ENCODE measurements at regions not wholly inside any gene's neighbourhood (a gene's known extent, or its start where the extent isn't known, plus 50 kb on each side); places are given as distances from the start of the nearest gene placed in this dataset.
A peak's percentile ranks its signal among the peaks of the same experiment; 100 is the strongest.

DNA sequence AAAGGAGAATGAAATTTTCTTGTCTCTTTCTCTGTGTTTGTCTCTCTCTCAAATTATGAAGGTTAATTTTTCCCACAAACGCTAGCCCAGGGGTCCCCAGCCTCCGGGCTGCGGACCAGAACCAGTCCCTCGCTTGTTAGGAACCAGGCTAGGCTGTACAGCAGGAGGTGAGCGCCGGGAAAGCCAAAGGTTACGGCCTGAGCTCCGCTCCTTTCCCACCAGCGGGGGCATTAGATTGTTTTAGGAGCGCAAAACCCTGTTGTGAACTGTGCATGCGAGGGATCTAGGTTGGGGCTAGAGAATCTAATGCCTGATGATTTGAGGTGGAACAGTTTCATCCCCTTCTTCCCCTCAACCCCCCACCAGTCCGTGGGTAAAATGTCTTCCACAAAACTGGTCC lies 74.7 kb upstream of the ZNF385D start:
- POLR2A ChIA-PET, result no interaction called here
- no peak for DNase-seq (ENCODE audit: low spot score)
- H3K4me1 ChIP-seq (ENCODE audit: insufficient read depth, low read length), result no peaks in the 10 kb centered on the region
- CTCF ChIA-PET (ENCODE audit: low intra/inter-chr PET ratio, low total read pairs), result no interaction called here
- no peaks in the 10 kb centered on the region for H3K36me3 ChIP-seq (replicated peaks in 1 of 2; ENCODE audit: control insufficient read depth in 1 of 2, insufficient read depth in 2 of 2, low read length in 2 of 2)
- peak; percentile 60 for ATAC-seq
- no peak overlapping the region for H2AFZ ChIP-seq (ENCODE audit: low read length)
- no peak overlapping the region for H3K4me2 ChIP-seq (ENCODE audit: low read depth, low read length)
- no peaks in the 10 kb centered on the region for H3K79me2 ChIP-seq (ENCODE audit: insufficient read depth, low read length)
- no peak overlapping the region for H3K4me3 ChIP-seq (replicated peaks in 1 of 3; ENCODE audit: insufficient read depth in 1 of 3, low read depth in 2 of 3, low read length in 3 of 3)
- no peak overlapping the region for H3K27ac ChIP-seq (ENCODE audit: extremely low read length, insufficient read depth, low read length)
- no peak for TF ChIP-seq MAFG (CRISPR knock-in tag; IDR thresholded peaks at IDR 0.05)
- TF ChIP-seq ZNF33A (CRISPR knock-in tag; IDR thresholded peaks at IDR 0.05; ENCODE audit: borderline replicate concordance), result no peak
- intact Hi-C loops (cut with micrococcal nuclease; ENCODE audit: unreplicated experiment), result no loop called here
- H3K9ac ChIP-seq (ENCODE audit: insufficient read depth, low read depth, low read length), result no peak overlapping the region
- no peaks in the 10 kb centered on the region for H3K9me3 ChIP-seq (ENCODE audit: low read length)
- no peak for FAIRE-seq
- 3% methylated on average over 8 of the region's 12 CpGs for WGBS (ENCODE audit: low lambda C conversion rate)
- BruUV-seq (replicated peaks), result no TSS peak
- in situ Hi-C loops (cut with HindIII; ENCODE audit: extremely low pct_ligation_motif_present, low pct_unique_long_range_greater_than_20kb), result no loop called here
- no peaks in the 10 kb centered on the region for H4K20me1 ChIP-seq (ENCODE audit: insufficient read depth, low read length)
- no peaks in the 10 kb centered on the region for H3K27me3 ChIP-seq (ENCODE audit: control insufficient read depth in 1 of 2, insufficient read depth in 2 of 2, low read length in 2 of 2)

DNA sequence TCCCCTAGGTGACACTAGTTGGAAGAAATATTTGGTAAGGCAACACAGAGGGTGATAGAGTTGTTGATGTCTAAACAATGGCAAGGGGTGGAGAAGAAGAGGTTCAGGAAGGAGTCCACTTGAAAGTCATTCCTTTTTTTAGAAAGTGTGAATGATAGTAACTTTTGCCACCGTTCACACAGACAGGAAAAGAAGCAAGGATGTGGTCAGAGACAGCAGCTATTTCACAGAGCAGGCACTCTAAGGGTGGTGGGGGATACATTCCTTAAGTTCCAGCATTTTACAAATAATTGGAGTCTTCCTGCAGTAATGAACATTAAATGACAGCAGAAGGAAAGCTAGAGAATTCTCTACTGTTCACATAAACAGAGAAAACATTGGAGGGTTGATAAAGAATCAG lies 75.4 kb upstream of the ZNF385D start:
- CTCF ChIA-PET (ENCODE audit: low intra/inter-chr PET ratio, low total read pairs), result no interaction called here

More for the DNA sequence above, 75.4 kb upstream of the ZNF385D start:
- ATAC-seq (no peak), DNase-seq (ENCODE audit: low spot score) (no peak), FAIRE-seq (no peak)
- Histone ChIP-seq H3K36me3 (replicated peaks in 1 of 2; ENCODE audit: control insufficient read depth in 1 of 2, insufficient read depth in 2 of 2, low read length in 2 of 2) (no peaks in the 10 kb centered on the region), H3K9ac (ENCODE audit: insufficient read depth, low read depth, low read length) (no peak overlapping the region), H2AFZ (ENCODE audit: low read length) (no peak overlapping the region), H3K4me3 (replicated peaks in 1 of 3; ENCODE audit: insufficient read depth in 1 of 3, low read depth in 2 of 3, low read length in 3 of 3) (no peak overlapping the region), H3K27ac (ENCODE audit: extremely low read length, insufficient read depth, low read length) (no peak overlapping the region), H3K4me2 (ENCODE audit: low read depth, low read length) (no peak overlapping the region), H3K4me1 (ENCODE audit: insufficient read depth, low read length) (no peaks in the 10 kb centered on the region), H3K79me2 (ENCODE audit: insufficient read depth, low read length) (no peaks in the 10 kb centered on the region), H3K9me3 (ENCODE audit: low read length) (no peaks in the 10 kb centered on the region), H4K20me1 (ENCODE audit: insufficient read depth, low read length) (no peaks in the 10 kb centered on the region), H3K27me3 (ENCODE audit: control insufficient read depth in 1 of 2, insufficient read depth in 2 of 2, low read length in 2 of 2) (no peaks in the 10 kb centered on the region)
- POLR2A ChIA-PET, result no interaction called here
- no TSS peak for BruUV-seq (replicated peaks)
- no peak for TF ChIP-seq HDAC1 (CRISPR knock-in tag; IDR thresholded peaks at IDR 0.05)
- TF ChIP-seq ZNF7 (CRISPR knock-in tag; IDR thresholded peaks at IDR 0.05), result no peak
- no peak for TF ChIP-seq POGZ (CRISPR knock-in tag; IDR thresholded peaks at IDR 0.05)
- no peak for TF ChIP-seq SMAD9 (CRISPR knock-in tag; IDR thresholded peaks at IDR 0.05)
- TF ChIP-seq, protein P1, sequence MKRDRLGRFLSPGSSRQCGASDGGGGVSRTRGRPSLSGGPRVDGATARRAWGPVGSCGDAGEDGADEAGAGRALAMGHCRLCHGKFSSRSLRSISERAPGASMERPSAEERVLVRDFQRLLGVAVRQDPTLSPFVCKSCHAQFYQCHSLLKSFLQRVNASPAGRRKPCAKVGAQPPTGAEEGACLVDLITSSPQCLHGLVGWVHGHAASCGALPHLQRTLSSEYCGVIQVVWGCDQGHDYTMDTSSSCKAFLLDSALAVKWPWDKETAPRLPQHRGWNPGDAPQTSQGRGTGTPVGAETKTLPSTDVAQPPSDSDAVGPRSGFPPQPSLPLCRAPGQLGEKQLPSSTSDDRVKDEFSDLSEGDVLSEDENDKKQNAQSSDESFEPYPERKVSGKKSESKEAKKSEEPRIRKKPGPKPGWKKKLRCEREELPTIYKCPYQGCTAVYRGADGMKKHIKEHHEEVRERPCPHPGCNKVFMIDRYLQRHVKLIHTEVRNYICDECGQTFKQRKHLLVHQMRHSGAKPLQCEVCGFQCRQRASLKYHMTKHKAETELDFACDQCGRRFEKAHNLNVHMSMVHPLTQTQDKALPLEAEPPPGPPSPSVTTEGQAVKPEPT (CRISPR knock-in tag; IDR thresholded peaks at IDR 0.05; ENCODE audit: low read depth), result no peak
- no peak for TF ChIP-seq RFX3 (CRISPR knock-in tag; IDR thresholded peaks at IDR 0.05)
- TF ChIP-seq U2AF1 (optimal IDR thresholded peaks at IDR 0.05; ENCODE audit: low read depth, low read length), result no peak
- TF ChIP-seq SMARCC2 (IDR thresholded peaks at IDR 0.05), result no peak
- 0% methylated on average over 1 of the region's 1 CpG for WGBS (ENCODE audit: low lambda C conversion rate)
- intact Hi-C loops (cut with micrococcal nuclease; ENCODE audit: unreplicated experiment) (no loop called here), in situ Hi-C loops (cut with HindIII; ENCODE audit: extremely low pct_ligation_motif_present, low pct_unique_long_range_greater_than_20kb) (no loop called here)

Data from HepG2 (cell line).